Stimulated activated naive B cell treated with anti-CD40 and anti-IgM and Interleukin-4, amounts not matched to agents 10 μg/mL and 1 μg/mL and 100 μg/mL, for 72 hours (primary cell): ENCODE measurements at regions not wholly inside any gene's neighbourhood (a gene's known extent, or its start where the extent isn't known, plus 50 kb on each side); places are given as distances from the start of the nearest gene placed in this dataset.

Experiments used
- ATAC-seq, 2 donors: fragments of 150-1000 bp; cut with Tn5 transposase; replicated peaks; 2 replicates each; pipeline ENCODE4 v1.10.0; 2021; ENCODE audit warnings: moderate library complexity in 1 of 2
- DNase-seq: peaks from one replicate; pipeline ENCODE4 v3.0.0; 2021
- H3K27ac Mint-ChIP-seq: one replicate; pipeline ENCODE4 v1.8.0; 2022; ENCODE audit warnings: mild to moderate bottlenecking, mixed read lengths
- H3K27me3 Mint-ChIP-seq, 2 donors: one replicate each; pipeline ENCODE4 v1.8.0; 2022; ENCODE audit warnings: mixed read lengths in 2 of 2
- H3K36me3 Mint-ChIP-seq, 2 donors: one replicate each; pipeline ENCODE4 v1.8.0; 2022; ENCODE audit warnings: mixed read lengths in 2 of 2, mild to moderate bottlenecking in 1 of 2
- H3K4me1 Mint-ChIP-seq, 2 donors: one replicate each; pipeline ENCODE4 v1.8.0; 2022; ENCODE audit warnings: mixed read lengths in 2 of 2, mild to moderate bottlenecking in 1 of 2
- H3K4me3 Mint-ChIP-seq, 2 donors: one replicate each; pipeline ENCODE4 v1.8.0; 2022; ENCODE audit warnings: mild to moderate bottlenecking in 2 of 2, mixed read lengths in 2 of 2, moderate library complexity in 1 of 2
- H3K9me3 Mint-ChIP-seq, 2 donors: one replicate each; pipeline ENCODE4 v1.8.0; 2022; ENCODE audit warnings: mixed read lengths in 2 of 2, mild to moderate bottlenecking in 1 of 2

DNA sequence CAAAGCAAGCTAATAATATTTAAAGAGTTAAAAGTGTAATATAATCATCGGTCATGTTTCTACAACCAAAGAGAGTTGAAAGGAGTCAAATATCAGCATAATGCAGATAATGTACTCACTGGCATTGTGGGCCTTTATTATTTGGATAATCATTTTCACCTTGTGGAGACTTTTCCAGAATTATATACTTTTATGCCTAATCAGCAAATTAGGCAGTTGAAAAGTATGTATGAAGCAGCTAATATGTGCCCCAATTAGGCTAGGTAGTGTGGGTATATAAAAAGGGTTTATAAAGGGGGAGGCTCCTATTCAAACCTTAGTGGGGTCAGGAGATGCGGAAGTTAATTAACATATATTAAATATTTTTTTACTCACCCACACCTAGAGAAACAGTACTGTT, 102.8 kb upstream of the HNRNPU start:
- H3K27ac Mint-ChIP-seq = no peak overlapping the region
- H3K4me1 Mint-ChIP-seq = peaks cover 10 to 13% of the 10 kb centered on the region in 2 donors
- no peaks in the 10 kb centered on the region for H3K9me3 Mint-ChIP-seq
- no peak overlapping the region for H3K4me3 Mint-ChIP-seq
- no peak for ATAC-seq
- DNase-seq = no peak
- no peaks in the 10 kb centered on the region for H3K36me3 Mint-ChIP-seq
- H3K27me3 Mint-ChIP-seq = no peaks in the 10 kb centered on the region

DNA sequence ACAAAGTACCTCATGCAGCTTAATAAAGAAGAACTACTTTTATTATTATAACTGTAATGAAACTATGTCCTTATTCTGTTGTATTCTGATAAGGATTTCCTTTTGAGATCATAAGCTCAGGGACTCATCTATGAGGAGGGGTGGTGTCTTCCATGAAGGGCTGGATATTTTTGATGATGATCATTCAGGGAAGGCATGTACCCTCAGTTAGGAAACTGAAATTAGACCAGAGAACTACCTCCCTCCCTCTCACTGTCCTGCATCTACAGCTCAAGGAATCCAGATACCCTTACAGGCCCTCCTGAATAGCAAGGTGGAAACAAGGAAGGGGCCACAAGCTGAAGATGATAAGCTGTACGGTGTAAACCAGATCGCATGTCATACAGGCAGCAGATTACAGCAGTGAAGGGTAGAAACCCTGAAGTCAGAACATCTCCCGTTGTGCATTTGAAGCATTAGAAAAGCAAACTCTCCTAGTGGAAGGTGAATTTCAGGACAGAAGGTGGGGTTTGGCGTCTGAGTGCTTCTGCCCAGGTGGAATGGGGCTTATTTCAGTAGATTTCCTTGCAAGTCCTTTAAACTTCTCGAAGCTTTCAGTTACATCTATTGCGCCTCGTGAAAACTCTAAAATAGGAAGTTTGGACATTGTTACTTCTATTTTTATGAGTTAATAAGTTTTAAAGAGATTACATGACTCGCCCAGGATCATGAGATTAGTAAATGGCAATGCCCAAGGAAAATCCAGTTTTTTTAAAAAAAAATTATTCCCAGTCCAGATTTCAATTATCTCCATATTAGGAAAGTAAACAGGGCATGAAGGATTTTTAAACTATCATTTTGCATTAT, 101.1 kb upstream of the HNRNPU start:
- Mint-ChIP-seq H3K36me3 (no peaks in the 10 kb centered on the region), H3K4me1 (peaks cover 8 to 11% of the 10 kb centered on the region in 2 donors), H3K9me3 (no peaks in the 10 kb centered on the region), H3K4me3 (no peak overlapping the region), H3K27me3 (no peaks in the 10 kb centered on the region), H3K27ac (no peak overlapping the region)
- no peak for DNase-seq
- no peak for ATAC-seq

DNA sequence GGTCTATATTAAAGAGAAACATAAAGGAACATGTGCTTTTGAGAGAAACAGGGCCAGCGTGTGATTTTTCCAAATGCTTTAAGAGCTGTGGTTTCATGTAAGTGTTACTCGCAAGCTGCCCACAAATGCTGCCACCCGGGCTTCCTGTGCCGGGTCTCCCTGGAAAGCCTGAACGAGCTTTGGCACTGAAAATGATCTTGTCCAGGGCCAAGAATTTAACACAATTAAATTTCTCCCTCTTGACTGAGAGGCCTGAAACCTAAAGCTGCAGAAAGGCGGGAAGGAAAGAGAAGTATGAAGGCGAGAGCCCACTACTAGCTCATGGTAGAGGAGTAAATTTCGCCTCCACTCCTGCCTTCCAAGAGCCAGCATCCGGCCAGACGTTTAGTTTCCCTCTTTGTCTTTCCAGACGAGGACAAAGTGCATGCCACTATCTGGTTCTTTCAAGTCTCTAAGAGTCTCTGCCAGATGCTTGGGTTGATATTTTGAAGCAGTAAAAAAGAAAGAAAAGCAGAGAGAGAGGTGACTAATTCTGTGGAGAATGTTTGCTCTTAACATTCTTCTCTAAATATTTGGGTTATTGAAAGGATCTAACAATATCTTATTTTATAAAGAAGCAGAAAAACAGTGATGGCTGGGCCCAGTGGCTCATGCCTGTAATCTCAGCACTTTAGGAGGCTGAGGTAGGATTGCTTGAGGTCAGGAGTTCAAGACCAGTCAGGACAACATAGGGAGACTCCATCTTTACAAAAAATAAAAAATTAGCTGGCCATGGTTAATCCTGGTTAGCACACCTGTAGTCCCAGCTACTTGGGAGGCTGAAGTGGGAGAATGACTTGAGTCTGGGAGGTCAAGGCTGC, 100.0 kb upstream of the HNRNPU start:
- DNase-seq = no peak
- no peak for ATAC-seq
- peaks cover 5 to 11% of the 10 kb centered on the region in 2 donors for H3K4me1 Mint-ChIP-seq

DNA sequence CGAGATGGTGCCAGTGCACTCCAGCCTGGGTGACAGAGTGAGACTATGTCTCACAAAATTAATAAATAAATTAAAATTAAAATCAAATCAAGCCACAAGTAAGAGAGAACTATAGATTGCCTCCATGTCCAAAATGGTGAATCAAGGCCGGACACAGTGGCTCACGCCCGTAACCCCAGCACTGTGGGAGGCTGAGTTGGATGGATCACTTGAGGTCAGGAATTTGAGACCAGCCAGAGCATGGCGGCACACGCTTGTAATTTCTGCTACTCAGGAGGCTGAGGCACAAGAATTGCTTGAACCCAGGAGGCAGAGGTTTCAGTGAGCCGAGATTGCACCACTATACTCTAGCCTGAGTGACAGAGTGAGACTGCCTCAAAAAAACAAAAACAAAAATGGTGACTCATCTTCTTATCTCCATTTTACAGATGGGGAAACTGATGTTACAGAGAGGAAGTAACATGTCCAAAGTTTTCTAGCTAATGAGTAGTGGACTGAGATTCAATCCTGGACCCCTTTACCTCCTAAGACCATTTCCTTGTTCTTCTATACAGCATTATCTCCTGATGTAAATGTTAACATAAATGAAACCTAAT, 99.0 kb upstream of the HNRNPU start:
- ATAC-seq (no peak), DNase-seq (no peak)
- peaks cover 2 to 11% of the 10 kb centered on the region in 2 donors for H3K4me1 Mint-ChIP-seq

More for the DNA sequence above, 100.0 kb upstream of the HNRNPU start:
- Mint-ChIP-seq H3K27ac (peak overlapping the region; percentile 51), H3K36me3 (no peaks in the 10 kb centered on the region), H3K27me3 (no peaks in the 10 kb centered on the region), H3K4me3 (no peak overlapping the region), H3K9me3 (no peaks in the 10 kb centered on the region)

DNA sequence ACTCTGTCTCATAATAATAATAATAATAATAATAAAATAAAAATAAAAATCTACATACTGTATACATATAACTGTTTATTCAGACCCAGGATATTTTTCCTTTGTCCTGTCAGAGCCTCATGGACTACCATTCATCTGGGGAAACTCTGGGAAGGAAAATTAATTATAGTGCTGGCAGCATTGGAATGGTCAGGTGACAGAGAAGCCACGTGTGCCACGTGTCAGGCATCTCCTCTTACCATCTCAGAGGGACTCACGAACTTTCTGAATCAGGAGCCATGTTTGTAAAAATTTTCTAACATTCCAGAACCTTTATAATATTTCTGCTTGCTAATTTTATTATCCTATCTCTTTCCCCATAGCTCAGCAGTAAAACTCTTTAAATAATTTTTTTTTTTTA, 97.8 kb upstream of the HNRNPU start:
- ATAC-seq (no peak), DNase-seq (no peak)
- Mint-ChIP-seq H3K36me3 (no peaks in the 10 kb centered on the region), H3K9me3 (no peaks in the 10 kb centered on the region), H3K27me3 (no peaks in the 10 kb centered on the region), H3K27ac (no peak overlapping the region), H3K4me1 (peaks cover 8 to 20% of the 10 kb centered on the region in 2 donors), H3K4me3 (no peak overlapping the region)

More for the DNA sequence above, 99.0 kb upstream of the HNRNPU start:
- Mint-ChIP-seq H3K36me3 (no peaks in the 10 kb centered on the region), H3K4me3 (no peak overlapping the region), H3K27me3 (no peaks in the 10 kb centered on the region), H3K9me3 (no peaks in the 10 kb centered on the region), H3K27ac (no peak overlapping the region)

DNA sequence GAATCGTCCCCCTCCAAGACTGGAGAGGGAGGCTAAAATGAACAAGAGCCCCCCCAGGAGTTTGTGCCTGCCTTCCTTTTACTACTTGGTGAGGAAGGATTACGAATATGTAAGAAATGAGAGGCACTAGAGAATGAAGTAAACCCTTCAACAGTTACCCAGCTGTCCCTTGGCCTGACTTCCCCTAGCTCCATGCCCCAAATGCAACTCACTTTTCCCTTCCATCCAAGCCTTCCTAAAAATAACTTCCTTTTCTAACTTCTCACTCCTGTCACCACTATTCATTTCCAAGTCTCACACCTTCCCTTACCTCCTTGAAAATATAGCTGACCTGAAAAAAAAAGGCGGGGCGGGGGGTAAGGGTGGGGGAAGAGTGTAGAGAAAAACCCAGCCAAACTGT, 96.6 kb upstream of the HNRNPU start:
- DNase-seq (no peak), ATAC-seq (no peak)
- no peaks in the 10 kb centered on the region for H3K27me3 Mint-ChIP-seq
- no peak overlapping the region for H3K27ac Mint-ChIP-seq
- no peaks in the 10 kb centered on the region for H3K9me3 Mint-ChIP-seq
- H3K36me3 Mint-ChIP-seq = no peaks in the 10 kb centered on the region
- H3K4me3 Mint-ChIP-seq = no peak overlapping the region
- peaks cover 8 to 20% of the 10 kb centered on the region in 2 donors for H3K4me1 Mint-ChIP-seq

DNA sequence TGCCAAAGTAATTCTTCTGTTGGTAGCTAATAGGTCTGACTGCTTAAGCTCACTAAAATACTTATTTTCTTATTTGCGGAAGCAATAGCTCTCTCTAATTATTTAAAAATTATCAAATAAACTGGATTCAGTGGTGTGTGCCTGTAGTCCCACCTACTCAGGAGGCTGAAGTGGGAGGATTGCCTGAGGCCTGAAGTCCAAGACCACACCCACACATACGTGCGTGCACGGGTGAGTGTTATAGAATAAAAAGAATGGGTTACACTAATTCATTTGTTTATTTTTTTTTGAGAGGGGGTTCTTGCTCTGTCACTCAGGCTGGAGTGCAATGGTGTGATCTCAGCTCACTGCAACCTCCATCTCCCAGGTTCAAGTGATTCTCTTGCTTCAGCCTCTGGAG, 94.2 kb upstream of the HNRNPU start:
- Mint-ChIP-seq H3K27me3 (no peaks in the 10 kb centered on the region), H3K4me3 (no peak overlapping the region), H3K27ac (no peak overlapping the region), H3K36me3 (no peaks in the 10 kb centered on the region), H3K9me3 (no peaks in the 10 kb centered on the region), H3K4me1 (peaks cover 6 to 12% of the 10 kb centered on the region in 2 donors)
- DNase-seq = no peak
- no peak for ATAC-seq

DNA sequence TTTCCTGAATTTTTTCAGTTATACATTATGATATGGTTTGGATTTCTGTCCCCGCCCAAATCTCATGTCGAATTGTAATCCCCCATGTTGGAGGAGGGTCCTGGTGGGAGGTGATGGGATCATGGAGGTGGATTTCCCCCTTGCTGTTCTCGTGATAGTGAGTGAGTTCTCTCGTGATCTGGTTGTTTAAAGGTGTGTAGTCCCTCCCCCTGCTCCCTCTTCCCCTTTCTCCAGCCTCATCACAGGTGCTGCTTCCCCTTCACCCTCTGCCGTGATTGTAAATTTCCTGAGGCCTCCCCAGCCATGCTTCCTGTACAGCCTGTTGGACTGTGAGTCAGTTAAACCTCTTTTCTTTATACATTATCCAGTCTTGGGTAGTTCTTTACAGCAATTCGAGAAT, 93.2 kb upstream of the HNRNPU start:
- Mint-ChIP-seq H3K4me3 (peak overlapping the region in 1 of 2 donors; percentile 14), H3K36me3 (no peaks in the 10 kb centered on the region), H3K9me3 (no peaks in the 10 kb centered on the region), H3K27me3 (no peaks in the 10 kb centered on the region), H3K4me1 (peaks cover 6 to 9% of the 10 kb centered on the region in 2 donors), H3K27ac (no peak overlapping the region)
- ATAC-seq (peak; percentile 60 to 73), DNase-seq (peak; percentile 8)

DNA sequence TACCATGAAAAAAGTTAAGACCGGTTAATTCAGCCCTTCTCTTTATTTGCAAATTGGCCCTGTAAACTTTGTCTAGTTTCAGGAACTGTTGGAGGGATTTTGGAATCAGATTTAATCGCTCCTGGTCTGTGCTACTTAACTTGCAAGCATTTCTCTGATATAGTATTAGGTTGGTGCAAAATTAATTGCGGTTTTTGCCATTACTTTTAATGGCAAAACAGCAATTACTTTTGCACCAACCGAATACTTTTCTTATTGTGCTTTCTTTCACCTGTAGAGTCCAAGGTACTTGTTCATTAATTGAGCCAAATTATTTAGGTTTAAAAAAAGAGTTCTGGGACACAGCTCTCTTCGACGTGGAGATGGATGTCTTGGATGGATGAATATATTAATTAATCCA, 92.8 kb upstream of the HNRNPU start:
- Mint-ChIP-seq H3K27ac (no peak overlapping the region), H3K36me3 (no peaks in the 10 kb centered on the region), H3K9me3 (no peaks in the 10 kb centered on the region), H3K4me3 (no peak overlapping the region), H3K27me3 (no peaks in the 10 kb centered on the region), H3K4me1 (peaks cover 6 to 9% of the 10 kb centered on the region in 2 donors)
- ATAC-seq (no peak), DNase-seq (no peak)

DNA sequence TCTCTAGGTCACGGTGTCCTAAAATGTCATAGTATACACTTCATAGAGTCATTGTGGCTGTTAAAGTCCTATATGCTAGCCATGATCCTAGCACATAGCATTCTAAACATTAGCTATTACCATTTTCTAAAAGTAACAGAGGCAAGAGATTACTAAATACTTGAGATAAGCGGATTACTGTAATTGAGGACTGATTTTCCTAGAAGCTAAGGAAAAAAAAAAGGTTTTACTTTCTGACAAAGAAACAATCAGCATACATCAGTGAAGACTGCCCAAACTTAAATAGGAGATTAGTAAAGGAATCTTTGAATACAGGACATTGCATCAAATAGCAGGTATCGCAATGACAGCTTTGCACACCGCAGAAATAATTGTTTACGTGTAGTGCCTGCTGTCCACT, 91.3 kb upstream of the HNRNPU start:
- Mint-ChIP-seq H3K9me3 (no peaks in the 10 kb centered on the region), H3K27me3 (no peaks in the 10 kb centered on the region), H3K4me3 (no peak overlapping the region), H3K36me3 (no peaks in the 10 kb centered on the region), H3K27ac (no peak overlapping the region), H3K4me1 (peaks cover 6 to 9% of the 10 kb centered on the region in 2 donors)
- DNase-seq (no peak), ATAC-seq (no peak)

DNA sequence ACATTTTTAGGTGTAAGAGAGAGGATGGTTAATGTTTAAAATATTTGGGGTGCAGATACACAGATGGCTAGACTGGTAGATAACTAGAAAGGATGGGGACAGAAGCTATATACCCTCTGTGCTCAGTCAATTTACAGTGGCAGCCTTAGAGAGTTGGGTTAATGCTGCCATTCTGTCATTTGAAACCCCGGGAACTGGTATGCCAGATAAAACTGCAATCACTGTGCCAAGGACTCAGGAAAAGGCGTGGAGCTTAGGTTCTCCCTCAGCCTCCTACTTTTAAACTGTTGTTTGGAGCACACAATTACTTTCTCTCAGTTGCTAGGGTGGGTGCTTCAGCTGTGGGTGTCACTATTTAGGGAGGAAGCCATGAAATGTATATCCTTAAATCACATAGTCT, 90.0 kb upstream of the HNRNPU start:
- Mint-ChIP-seq H3K4me1 (peaks cover 6 to 9% of the 10 kb centered on the region in 2 donors), H3K9me3 (no peaks in the 10 kb centered on the region), H3K4me3 (no peak overlapping the region), H3K27me3 (no peaks in the 10 kb centered on the region), H3K27ac (no peak overlapping the region), H3K36me3 (no peaks in the 10 kb centered on the region)
- DNase-seq (no peak), ATAC-seq (no peak)

DNA sequence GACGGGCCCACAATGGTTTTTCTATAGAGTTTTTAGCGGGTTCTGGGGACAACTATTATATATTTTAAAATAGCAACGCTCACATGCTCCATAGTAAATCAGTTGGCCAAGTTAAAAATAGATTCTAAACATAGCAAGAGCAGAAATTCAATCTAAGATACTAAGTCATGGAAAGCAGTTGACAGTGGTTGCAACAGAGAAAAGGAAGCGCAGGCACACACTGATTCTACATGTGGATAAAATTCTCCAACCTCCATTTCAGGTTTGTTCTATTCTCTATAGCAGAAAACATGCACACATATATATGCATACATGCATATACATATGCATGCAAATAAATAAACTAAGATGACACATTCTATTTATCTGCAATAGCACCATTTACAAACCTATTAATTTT, 89.6 kb upstream of the HNRNPU start:
- DNase-seq = no peak
- H3K4me3 Mint-ChIP-seq = no peak overlapping the region
- no peaks in the 10 kb centered on the region for H3K36me3 Mint-ChIP-seq
- no peaks in the 10 kb centered on the region for H3K27me3 Mint-ChIP-seq
- no peak overlapping the region for H3K27ac Mint-ChIP-seq
- ATAC-seq = no peak
- peaks cover 6 to 9% of the 10 kb centered on the region in 2 donors for H3K4me1 Mint-ChIP-seq
- H3K9me3 Mint-ChIP-seq = no peaks in the 10 kb centered on the region

DNA sequence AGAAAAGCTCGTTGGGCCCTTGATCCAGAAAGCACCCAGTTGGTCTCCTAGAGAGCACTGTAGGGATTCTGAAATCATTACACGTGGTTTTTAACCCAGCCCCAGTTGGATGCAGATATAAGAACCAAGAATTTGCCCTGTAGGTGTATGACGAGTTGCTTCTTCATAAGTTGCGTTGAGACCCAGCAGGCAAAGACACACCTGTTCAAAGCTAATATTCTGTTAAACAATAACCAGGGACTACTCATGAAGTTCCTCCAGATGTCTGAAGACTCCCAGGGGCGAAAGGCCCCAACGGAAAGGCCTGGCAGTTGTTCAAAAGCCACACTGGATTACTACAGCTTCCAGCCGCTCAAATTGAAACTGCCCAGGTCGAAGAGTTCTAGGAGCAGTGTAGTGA, 88.6 kb upstream of the HNRNPU start:
- Mint-ChIP-seq H3K4me1 (peaks cover 6 to 8% of the 10 kb centered on the region in 2 donors), H3K27me3 (no peaks in the 10 kb centered on the region)

DNA sequence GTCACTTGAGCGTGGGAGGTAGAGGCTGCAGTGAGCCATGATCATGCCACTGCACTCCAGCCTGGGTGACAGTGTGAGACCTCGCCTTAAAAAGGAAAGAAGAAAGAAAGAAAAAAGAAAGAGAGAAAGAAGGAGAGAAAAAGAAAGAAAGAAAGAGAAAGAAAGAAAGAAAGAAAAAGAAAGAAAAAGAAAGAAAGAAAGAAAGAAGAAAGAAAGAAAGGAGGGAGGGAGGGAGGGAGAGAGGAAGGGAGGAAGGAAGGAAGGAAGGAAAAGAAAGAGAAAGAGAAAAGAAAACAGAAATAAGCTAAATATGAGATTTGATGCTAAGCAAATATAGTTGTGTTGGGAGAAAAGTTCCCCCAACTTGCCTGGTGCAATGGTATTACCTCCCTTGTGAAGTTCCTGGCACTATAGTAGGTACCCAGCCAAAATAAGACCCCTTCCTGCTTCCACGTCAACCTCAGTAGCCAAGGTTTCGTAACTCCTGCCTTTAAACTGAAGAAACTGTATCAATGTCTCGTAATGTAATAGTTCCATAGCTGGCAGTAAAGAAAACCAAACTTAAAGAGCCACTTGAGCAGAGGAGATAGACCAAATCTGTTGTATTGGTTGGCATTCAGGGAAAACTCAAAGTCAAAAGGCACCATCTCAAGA, 88.1 kb upstream of the HNRNPU start:
- H3K36me3 Mint-ChIP-seq = no peaks in the 10 kb centered on the region
- no peak for DNase-seq
- H3K9me3 Mint-ChIP-seq = no peaks in the 10 kb centered on the region
- H3K4me1 Mint-ChIP-seq = peaks cover under 1 to 2% of the 10 kb centered on the region in 2 donors
- H3K4me3 Mint-ChIP-seq = no peak overlapping the region
- no peak for ATAC-seq
- H3K27ac Mint-ChIP-seq = peak overlapping the region; percentile 27
- H3K27me3 Mint-ChIP-seq = no peaks in the 10 kb centered on the region

More for the DNA sequence above, 88.6 kb upstream of the HNRNPU start:
- DNase-seq (no peak), ATAC-seq (no peak)
- Mint-ChIP-seq H3K27ac (no peak overlapping the region), H3K36me3 (no peaks in the 10 kb centered on the region), H3K4me3 (no peak overlapping the region), H3K9me3 (no peaks in the 10 kb centered on the region)
